GM21390 (cell line): ENCODE measurements at regions not wholly inside any gene's neighbourhood (a gene's known extent, or its start where the extent isn't known, plus 50 kb on each side); places are given as distances from the start of the nearest gene placed in this dataset.
"Not testable (repeated sequence)": the region's sequence is repeated elsewhere in the genome, so short reads cannot be mapped to it uniquely, and the experiment has no call there.

Experiments
- ATAC-seq: cut with Tn5 transposase; IDR thresholded peaks from one replicate; pipeline ENCODE4 v1.9.1; 2021; ENCODE audit not compliant: unreplicated experiment

DNA sequence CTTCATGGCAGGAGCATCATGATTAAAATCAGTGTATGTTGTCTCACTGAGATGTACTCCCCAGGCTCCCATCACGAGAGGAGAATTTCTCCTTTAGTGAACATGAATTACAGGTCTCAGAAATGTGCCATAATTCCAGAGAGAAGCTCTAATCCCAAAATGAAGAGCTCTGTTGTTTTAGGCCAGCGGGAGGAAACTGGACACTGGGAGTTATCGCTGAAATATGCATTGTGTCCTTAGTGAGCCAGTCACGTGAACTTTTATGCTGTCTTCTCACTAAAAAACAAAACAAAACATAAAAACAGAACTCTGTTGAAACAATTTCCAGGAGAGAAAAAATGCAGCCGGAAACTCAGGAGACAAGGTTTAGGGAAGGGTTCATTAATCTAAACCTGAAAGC is 315.7 kb upstream of the NT5E start:
- ATAC-seq = no peak

GRCh38 chr6:85132091-85132490 is 317.8 kb upstream of the NT5E start:
- ATAC-seq = no peak

DNA sequence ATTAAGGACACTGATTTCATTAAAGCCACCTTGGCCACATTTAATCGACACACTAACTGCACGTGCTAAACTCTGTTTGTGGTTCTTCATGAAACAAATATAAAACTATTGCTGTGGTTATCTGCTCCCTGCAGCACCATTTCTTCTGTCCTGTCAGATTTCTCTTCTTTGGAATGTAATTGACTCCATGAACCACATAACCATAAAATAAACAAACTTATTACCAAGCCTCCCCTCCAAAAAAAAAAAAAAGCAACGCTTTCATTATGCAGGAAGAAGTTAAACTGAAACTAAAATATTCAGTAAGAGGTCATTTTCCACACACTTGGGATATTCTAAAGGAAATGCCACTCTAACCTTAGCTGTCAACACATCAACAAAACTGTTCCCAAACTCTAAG is 319.1 kb upstream of the NT5E start:
- no peak for ATAC-seq

DNA sequence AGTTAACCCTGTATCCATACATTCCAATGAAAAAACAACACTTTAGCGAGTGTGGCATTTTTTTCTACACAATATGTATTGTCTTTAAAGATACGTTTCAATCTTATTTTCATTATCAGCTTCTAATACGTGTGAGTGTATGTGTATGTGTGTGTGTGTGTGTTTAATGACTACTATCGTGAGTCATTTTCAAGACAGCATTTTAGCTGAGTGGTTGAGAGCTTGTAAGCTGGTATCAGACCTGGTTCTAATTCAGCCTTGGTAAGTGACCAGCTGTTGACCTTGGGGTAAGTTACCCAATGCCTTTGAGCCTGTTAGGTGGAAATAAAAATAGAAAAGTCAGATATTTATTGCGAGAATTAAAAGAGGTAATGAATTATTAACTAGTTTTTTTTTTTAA is 320.0 kb upstream of the NT5E start:
- no peak for ATAC-seq

- no peak for ATAC-seq
Measured at GRCh38 chr6:85128781-85129180, 321.1 kb upstream of the NT5E start.

DNA sequence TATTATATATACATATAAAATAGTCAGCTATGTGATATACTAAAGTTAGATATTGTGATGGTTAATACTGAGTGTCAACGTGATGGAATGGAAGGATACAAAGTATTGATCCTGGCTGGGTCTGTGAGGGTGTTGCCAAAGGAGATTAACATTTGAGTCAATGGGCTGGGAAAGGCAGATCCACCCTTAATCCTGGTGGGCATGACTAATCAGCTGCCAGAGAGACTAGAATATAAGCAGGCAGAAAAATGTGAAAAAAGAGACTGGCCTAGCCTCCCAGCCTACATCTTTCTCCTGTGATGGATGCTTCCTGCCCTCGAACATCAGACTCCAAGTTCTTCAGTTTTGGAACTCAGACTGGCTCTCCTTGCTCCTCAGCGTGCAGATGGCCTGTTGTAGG is 321.6 kb upstream of the NT5E start:
- not testable (repeated sequence) for ATAC-seq

DNA sequence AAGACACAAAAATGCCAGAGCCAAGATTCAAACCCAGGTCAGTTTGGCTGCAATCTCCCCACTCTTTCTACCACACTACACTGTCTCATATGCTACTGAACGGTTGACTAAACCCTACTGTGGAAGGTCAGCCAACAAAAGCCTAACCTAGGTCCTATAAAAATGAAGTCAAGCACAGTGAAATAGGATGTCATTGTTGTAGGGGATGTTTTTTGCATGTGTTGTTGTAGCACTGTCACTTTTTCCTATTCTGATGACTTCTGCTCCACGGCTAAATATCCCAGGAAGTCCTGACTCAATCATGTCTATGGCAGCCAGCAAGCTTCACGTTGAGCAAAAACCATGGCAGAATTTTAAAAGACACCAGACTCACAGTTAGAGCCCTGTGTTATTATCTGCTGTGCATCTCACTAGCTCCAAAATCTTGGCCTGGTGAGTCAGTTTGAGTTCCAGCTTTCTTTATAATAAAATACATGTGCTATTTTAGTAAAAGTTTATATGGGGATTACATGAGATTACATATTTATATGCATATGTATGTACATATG is 322.1 kb upstream of the NT5E start:
- ATAC-seq = no peak

GRCh38 chr6:85127168-85127498 is 322.8 kb upstream of the NT5E start:
- ATAC-seq = no peak

- peak; percentile 84 for ATAC-seq
Measured at GRCh38 chr6:85126485-85127167, 323.3 kb upstream of the NT5E start.

DNA sequence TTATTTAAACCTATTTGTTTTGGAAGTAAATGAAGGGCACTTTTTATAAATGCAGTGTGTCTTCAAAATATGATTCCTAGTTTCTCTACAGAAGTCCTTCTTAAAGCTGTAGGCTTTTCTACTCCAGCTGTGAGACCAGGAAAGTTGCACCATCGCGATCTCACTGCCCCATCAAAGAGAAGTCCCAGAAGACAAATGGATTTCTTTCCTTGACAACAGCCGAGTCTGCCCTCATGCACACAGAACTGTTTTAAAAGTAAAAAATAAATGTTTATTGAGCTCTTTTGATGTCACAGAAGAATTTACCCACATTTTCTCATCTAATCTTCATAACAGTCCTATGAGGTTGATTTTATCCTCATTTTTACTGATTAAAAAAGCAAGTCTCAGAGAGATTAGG is 324.4 kb upstream of the NT5E start:
- ATAC-seq = no peak

DNA sequence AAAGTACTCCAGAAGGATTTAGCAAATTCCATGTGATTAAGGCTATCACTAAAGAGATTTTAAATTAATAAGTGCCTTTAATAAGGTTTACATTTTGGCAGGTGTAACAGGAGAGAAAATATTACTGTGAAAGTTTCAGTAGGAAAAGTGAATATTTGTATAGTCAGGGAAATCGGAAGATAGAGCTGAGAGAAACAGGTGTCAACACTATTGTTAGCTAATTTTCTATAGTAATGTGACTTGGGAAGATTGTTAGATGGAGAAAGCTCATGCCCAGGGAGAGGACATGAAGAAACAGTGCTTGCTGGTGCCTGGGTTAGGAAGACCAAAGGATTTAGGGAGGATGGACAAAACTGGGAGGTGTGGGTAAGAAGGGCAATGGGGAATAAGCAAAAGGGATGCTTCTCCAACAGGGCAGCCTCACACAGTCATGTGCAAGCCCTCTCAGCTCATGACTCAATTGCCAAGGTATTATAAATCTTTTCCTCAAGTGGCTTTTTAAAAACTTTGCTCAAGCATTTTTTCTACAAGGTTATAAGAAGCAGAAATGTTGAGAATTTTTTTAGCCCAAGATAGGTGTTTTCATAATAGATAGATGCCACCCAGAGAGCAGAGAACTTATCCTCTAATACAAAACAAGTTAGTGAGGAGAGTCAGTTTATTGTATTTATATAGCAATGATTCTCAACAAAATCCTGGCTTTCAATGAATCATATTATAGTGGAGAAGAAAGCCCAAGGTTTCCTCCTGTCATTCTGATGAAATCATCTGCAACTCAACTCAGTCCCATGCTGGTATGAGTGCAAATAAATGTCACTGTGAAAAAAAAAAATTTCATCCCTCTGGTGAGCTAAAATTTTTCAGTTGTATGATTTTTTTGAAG is 325.2 kb upstream of the NT5E start:
- no peak for ATAC-seq

- no peak for ATAC-seq
Measured at GRCh38 chr6:85121158-85121557, 328.7 kb upstream of the NT5E start.

DNA sequence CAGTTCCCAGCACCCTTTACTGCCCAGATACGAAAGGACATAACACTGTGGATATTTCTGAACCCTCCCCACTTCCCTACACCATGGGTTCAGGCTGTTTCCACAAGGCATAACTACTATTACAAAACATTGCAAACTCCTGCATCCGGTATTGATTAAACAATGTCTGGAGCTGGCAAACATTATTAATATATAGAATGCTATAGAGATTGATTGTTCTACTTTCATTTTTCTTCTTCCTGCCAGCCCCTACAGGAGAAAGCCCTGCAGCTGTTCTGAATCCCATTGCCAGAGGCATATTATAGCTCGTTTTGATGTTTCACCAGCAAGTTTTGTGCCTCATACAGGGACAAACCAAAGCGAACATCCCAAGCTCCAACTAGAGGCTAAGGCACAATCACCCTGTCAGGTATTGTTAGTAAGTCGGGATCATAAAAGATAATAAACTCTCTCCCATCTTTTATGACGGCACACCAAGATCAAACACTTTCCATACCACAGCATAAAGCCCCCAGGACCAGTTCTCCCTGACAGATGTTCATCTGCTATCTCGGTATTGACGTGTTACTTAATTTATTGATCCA is 331.1 kb upstream of the NT5E start:
- no peak for ATAC-seq

DNA sequence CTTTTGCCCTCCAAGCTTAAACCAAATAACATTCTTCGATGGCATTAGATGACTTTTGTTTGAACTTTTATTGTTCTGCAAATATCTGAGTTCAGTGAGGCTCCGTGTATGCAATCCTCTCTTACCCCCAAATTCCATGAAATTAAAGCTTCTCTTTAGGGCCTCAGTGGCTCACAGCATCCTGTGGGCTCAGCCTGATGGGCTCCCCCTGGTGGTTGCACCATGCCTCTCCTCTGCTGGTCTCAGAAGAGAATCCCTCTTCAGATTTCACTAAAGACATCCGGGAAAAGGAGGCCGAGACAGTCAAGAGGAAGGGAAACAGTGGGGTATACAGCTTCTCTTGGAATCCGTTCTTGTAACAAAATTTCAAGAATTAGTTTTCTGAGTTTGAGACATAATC is 331.6 kb upstream of the NT5E start:
- no peak for ATAC-seq

- ATAC-seq = no peak
Measured at GRCh38 chr6:85116475-85116874, 333.4 kb upstream of the NT5E start.

DNA sequence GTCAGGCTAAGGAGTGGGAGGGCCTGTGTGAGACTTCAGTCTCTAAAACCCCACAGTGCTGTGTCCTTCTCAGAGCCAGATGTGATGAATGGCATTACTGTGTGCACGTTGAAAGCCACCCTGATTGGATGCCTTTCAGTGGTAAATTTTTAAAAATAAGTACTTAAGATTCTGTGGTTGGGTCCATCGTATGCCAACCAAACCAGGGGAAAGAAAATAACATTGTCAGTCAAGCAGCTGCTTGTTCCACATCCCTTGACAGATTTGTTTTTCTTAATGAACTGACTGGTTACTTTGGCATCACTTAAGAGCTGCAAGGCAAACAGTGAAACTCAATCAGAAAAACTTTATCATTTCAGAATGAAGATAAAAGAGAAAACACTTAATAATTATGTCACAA is 334.0 kb upstream of the NT5E start:
- no peak for ATAC-seq

DNA sequence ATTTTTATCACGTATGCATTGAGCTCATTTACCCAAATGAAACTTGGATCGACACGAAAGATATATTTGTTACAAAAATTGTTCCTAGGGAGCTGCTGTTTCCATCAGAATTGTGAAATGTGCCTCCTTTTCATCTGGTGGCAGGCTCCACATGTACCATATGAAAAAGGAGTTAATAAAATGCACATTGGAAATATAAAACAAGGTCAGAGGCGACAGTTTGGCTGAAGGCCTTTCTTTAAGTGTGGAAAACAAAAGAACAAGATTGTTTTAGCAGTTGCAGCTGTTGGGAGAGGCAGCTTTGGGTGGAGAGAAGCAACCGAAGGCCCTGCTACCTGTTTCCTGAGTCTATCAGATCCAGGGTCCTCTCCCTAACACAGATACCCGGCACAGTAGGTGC is 334.5 kb upstream of the NT5E start:
- ATAC-seq = no peak

- no peak for ATAC-seq
Measured at GRCh38 chr6:85114581-85114935, 335.3 kb upstream of the NT5E start.

- ATAC-seq = no peak
Measured at GRCh38 chr6:85113934-85114580, 335.8 kb upstream of the NT5E start.

DNA sequence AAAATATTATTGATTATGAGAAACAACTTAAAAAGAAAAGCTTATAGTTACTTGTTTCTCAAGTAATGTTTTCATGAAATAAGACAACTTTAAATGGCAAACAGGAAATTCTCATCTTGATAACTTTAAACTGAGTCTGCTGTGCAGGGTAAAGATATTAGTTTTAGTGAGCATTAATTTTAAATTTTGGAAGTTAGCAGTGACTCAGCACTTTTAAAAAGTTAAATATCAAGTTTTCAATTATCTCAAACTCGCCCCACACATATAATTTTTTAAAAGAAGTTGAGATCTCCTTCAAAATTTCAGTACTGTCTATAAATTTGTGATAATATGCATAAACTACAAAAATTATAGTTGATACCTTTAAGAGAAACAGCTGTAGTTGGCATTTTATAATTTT is 337.3 kb upstream of the NT5E start:
- ATAC-seq = no peak

DNA sequence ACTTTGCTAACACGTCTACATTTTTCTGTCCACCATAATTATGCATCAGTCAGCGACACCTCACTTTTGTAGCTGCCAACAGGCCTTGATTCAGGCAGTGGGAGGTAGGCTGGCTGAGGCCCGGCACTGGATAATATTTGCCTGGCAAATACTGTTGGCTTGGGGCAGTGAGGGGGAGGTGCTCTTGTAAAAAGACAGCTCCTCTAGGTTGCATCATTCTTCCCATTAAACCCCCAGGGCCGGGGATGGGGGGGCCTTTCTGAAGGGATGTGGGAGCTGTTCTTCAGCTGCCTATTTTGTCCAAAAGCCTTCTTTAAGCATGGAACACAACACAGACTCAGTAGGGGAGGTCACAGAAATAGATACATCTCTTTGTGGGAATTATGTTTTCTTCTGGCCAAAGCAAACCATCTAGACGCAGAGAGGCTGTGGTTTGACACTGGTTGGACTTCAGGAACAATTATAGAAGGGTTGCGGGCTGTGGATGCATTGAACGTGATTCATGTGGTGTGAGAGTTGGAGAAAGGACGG is 338.3 kb upstream of the NT5E start:
- ATAC-seq = no peak
